ENCODE measurements at regions not wholly inside any gene's neighbourhood (a gene's known extent, or its start where the extent isn't known, plus 50 kb on each side); places are given as distances from the start of the nearest gene placed in this dataset.
"Not testable (repeated sequence)": the region's sequence is repeated elsewhere in the genome, so short reads cannot be mapped to it uniquely, and the experiment has no call there.

DNA sequence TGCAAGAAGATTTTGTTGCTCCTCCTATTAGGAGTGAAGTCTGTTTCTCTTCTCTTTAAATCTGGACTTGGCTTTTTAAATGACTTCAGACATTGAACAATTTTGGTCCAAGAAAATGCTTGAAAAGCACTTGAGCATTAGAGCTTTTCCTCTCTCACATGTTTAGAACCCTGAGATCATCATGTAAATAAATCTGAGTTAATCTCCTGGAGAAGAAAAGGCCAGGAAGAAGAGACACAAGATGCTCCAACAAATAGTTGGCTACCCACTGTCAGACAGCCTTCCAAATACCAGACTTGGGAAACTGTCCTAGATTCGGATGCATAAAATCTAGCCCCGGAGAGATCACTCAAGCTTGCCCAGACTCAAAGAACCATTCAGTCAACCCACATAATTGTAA, 1353.1 kb upstream of the ADGRL4 start:
- FAIRE-seq, result no peak

DNA sequence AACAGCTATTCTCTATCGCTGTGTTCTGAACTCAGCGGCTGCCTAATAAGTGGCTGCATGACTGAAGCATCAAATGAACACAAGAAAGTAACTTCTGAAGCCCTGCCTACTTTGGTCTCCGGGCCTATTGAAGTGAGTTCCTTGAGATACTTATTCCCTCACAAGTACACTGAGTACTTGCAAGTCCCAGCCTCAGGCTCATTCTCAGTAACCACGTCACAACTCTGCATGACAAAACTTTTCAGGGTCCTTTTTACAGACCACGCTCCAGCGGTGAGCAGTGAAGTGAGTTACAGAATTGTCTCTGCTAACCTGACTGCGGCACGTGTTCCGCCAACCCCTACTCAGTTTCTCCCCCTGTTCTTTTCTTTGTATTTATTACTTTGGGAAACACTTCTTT, 1342.7 kb upstream of the ADGRL4 start:
- FAIRE-seq, result no peak

DNA sequence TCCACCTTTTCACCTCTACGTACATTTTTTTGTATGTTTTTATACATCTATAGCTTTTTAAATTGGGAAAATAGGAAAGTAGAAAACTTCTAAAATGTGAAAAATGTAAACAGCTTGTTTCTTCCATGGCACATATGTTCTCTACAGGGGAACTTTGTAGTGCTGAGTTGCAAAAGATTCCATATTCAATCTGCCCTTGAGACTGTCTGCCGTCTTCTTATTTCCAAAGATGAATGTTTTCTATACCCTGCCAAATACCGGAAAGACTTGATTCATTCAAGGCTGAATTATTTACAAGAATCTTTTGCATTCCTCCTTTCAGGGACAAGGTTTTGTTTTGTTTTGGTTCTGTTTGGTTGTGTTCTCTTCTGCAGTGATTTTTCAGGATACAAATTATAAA, 1334.5 kb upstream of the ADGRL4 start:
- FAIRE-seq, result no peak

DNA sequence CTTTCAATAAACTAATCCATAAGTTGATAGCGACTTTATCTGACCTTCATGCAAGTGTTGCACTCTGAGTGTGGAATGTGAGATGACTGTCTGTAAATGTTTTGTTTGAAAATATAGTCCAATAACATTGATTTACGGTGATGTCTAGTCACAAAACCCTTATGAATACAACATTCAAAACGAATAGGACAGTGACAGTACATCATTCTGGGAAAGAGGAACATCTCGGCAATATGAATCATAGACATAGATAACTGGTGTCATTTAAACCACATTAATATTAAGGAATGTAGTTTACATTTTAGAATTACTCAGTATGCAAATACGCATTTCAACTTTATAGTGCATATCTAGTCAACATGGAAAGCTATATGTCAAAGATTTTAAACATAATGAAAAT, 1311.6 kb upstream of the ADGRL4 start:
- FAIRE-seq, result no peak

DNA sequence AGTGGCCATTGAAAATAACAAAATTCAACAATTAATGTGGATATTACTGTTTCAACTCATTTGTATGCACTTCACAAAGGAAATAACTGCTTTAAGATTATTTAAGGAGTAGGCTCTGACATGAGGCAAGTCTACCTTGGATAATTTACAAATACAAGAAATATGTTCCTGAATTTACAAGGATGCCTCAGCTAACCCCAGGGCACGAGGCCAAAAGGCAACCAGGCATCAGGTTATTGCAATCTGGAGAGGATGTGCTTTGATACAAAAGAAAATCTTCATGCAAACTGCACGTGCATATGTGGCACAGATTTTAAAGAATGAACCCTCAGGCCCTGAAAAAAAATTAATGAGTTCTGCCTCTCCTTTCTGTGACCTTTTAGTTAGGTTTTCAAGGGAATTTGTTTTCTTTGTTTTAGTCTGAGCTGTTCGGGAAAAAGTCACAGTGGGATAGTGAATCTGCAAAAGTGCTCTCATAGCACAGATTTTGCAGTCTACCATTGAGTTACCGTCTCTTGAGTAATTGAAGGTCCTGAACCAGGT, 1304.2 kb upstream of the ADGRL4 start:
- FAIRE-seq, result no peak

DNA sequence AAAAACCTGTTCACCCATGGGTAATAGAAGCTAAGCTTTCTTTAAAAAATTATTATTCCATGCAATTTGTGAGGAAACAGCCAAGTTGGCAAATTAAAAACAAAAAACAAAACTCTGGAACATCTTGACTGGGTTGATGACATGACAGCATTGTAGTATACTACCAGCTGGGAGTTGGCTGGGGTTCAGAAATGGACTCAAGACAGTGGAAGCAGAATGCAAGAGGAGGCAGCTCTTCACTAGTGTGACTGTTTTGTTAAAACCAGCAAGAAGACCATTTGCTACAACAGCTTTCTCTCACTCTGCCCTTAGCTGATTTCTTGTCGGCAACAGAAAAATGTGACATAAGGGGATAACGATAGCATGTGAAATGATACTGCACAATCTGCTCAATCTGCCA, 1298.9 kb upstream of the ADGRL4 start:
- no peak for FAIRE-seq

DNA sequence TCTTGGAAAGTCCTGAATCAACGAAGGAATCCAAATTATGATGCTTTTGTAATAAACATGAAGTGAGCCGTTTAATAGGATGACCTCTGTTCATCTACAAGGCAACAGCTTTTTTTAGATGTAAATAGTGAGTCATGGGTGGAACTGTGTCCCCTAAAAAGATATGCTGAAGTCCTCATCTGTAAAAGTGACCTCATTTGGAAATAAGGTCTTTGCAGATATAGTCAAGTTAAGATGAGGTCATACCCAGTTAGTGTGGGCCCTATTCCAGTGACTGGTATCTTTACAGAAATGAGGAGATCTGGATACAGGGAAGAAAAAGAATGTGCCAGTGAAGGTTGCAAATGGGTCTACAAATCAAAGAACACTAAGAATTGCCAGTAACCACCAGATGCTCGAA, 1287.3 kb upstream of the ADGRL4 start:
- FAIRE-seq, result no peak

DNA sequence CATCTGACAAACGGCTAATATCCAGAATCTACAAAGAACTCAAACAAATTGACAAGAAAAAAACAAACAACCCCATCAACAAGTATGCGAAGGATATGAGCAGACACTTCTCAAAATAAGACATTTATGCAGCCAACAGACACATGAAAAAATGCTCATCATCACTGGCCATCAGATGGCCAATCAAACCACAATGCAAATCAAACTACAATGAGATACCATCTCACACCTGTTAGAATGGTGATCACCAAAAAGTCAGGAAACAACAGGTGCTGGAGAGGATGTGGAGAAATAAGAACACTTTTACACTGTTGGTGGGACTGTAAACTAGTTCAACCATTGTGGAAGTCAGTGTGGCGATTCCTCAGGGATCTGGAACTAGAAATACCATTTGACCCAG, 1282.2 kb upstream of the ADGRL4 start:
- FAIRE-seq, result not testable (repeated sequence)

DNA sequence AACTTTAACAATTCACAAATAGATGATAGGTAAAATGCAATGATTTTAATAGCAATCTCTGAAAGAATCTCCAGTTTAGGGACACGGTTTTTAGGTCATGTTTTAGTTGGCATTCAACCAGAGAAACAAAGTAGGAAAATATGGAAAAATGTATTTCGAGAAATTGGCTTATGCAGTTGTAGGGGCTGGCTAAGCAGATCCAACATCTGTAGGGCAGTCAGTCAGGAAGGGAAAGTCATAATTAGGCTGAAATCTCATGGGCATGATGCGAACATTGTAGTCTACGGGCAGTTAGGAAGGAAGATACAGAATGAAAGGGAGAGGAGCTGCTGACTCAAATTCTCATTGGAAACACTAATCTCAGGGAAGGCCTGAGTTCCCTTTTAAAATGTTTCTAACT, 1276.0 kb upstream of the ADGRL4 start:
- no peak for FAIRE-seq

DNA sequence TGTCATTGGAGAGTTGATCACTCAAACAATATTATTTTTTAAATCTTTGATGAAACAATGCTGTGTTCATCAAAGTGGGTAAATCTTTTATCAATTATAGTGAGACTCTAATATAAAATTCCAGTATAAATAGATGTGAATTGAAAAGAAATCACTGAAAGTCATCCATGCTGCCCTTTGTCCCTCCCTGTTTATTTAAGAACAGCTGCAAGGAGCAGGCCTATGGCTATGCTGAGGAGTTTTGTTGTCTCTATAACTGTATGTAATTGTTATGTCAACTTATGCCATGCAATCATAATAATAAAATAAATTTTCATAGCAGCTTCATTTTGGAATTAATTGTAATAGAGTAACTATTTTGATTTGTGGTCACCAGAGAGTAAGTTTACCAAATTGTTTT, 1272.4 kb upstream of the ADGRL4 start:
- FAIRE-seq, result no peak

DNA sequence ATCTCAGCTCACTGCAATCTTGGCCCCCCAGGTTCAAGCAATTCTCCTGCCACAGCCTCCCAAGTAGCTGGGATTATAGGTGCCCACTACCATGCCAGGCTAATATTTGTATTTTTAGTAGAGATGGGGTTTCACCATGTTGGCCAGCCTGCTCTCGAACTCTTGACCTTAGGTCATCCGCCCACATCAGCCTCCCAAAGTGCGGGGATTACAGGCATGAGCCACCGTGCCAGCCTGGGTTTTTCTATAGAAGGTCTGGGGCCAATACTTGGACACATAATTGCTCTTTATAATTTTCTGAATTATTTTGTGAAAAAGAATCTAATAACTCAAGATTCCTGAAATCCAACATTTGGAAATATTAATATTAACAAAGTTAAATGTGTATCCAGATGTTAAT, 1267.7 kb upstream of the ADGRL4 start:
- FAIRE-seq, result no peak

DNA sequence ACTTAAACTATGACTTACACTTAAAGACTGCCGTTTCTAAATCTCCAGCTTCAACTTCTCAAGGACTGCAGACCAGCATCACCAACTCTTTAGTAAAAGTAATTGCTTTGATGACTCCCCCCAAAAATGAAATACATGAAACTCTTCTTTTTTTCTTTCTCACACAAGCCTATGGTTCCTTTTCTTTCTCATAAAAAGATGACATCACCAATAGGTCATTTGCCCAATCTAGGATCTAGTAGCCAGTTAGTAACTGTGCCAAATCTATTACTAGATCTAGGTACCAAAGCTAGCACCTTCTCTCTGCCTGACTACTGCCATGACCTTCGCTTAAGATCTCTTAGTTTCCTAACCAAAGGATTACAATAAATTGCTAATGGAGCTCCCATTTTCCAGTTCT, 1266.0 kb upstream of the ADGRL4 start:
- no peak for FAIRE-seq

DNA sequence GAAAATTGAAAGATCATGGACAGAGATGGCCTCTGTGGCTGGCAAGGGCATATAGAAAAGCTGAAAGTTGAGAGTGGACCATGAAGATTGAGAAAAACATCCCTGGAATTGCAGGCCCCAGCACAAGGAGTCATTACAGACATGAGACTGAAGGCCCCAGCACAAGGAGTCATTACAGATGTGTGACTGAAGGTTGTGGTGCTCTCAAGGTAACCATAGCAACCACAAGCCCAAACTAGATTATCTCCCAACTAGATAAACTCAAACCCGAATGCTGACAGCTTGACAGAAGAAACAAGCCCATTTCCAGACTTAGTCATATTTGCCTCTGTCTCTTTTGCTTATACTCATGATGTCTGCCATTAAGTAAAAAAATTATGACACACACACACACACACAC, 1252.1 kb upstream of the ADGRL4 start:
- no peak for FAIRE-seq

DNA sequence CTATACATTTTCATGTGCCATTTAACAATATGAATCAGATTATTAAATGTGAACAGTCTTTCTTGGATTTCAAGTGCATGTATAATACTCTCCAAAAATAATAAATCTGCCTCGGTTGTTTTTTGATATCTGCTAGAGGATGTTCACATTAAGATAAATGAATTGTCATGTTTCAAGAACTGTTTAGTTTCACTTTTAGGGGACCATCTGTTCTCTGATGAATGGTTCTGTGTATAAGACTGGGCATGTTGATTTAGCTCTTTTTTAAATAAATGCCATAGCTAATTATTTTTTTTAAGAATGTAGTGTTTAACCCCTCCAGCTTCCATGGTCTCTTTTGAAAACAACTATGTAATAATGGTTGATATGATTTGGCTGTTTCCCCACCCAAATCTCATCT, 1245.1 kb upstream of the ADGRL4 start:
- no peak for FAIRE-seq

DNA sequence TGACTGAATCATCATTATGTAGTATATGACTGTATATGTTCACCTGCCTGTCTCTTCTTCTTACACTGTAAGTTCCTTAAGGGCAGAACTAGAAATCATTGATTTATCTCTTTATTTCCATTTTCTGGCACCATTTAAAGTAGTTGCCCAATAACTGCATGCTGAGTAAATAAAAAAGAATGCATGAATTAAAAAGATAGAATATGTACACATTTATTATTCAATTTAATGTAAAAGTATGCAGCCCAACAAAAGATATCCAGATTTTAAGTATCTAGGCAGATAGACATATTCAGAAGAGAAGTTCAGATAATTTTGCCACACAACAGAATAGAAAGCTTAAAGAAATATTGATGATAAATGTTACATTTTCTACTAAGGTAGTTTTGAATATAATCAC, 1244.6 kb upstream of the ADGRL4 start:
- no peak for FAIRE-seq

DNA sequence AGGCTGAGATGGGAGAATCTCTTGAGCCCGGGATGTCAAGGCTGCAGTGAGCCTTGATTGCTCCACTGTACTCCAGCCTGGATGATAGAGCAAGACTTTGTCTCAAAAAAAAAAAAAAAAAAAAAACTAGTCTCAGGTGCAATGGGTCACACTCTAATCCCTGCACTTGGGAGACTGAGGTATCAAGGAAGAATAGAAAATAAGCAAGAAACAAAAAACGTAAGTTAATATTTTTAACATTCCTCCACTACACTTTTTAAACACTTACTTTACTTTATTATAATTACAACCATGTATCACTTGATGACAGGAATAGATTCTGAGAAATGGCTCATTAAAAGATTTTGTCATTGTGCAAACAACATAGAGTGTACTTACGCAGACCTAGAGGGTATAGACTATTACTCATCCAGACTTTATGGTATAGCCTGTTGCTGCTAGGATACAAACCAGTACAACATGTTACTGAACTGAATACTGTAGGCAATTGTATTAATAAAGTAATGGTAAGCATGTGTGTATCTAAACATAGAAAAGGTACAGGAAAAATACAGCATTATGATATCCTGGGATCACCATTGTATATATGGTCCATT, 1244.1 kb upstream of the ADGRL4 start:
- FAIRE-seq, result no peak

DNA sequence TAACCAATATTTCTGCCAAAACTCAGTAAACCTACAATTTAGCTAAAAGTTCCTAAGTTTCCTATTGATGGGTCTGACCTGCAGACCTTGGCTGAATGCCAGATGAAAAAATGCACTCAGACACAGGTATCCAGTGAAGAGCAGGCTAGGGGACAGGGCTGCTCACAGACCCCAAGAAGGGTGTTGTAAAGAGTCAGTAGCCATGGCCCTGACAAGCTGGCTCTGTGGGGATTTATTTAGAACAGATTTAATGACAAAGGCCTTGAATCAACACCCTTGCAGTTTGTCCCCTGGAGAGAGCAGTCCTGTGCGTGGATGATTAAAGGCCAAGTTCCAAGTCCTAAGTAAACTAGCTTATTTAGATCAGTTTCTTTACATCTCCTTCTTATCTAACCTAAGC, 1243.2 kb upstream of the ADGRL4 start:
- no peak for FAIRE-seq

DNA sequence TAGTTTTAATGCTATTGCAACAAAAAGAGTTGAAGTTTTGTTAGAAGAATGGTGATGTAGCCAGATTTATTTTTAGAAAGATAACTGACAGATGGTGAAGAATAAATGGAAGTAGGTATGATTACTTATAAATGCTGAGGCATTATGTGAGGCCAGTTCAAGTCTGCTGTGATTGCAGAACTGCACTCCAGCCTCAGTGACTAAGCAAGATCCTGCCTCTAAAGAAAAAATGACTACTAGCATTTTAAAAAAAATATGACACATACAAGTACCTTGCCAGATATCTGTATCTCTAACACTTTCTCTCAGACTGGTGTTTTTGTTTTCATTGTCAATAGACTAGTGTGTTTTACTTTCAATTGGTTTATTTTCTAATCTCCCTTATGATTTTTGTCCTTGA, 1242.4 kb upstream of the ADGRL4 start:
- no peak for FAIRE-seq

DNA sequence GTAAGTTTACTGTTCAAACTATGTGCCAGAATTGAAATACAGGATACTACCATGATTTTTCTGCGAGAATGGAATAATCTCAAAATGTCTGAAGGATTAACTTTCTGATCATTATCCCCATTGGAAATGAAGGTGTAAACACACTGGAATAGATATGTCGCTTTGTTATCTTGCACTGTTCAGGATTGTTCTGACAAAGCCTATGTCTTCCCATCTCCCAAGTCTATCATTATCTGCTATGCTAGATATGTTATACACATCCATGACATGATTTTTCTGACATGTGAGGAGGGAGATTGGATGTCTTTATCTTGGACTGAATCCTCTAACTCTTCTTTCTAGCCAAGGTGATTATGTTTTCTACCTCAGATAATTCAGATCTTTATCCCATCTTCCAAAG, 1239.3 kb upstream of the ADGRL4 start:
- no peak for FAIRE-seq

DNA sequence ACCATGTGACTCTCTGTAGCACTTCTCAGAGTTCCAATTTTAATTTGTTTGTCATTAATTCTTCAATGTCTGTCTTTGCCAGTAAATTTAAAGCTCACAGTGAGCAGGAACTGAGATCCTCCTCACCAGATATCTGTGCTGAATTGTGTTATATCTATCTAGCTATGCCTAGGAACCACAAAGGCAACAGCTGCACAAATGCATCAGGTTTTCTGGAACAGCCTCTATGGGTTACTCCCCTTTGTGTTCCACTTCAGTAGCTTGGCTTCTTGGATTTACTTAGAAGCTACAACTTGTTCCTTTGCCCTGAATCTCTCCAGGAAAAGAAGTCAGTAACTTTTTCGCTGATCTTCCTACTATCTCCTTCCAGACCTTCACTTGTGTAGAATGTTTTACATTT, 1237.8 kb upstream of the ADGRL4 start:
- FAIRE-seq, result no peak

DNA sequence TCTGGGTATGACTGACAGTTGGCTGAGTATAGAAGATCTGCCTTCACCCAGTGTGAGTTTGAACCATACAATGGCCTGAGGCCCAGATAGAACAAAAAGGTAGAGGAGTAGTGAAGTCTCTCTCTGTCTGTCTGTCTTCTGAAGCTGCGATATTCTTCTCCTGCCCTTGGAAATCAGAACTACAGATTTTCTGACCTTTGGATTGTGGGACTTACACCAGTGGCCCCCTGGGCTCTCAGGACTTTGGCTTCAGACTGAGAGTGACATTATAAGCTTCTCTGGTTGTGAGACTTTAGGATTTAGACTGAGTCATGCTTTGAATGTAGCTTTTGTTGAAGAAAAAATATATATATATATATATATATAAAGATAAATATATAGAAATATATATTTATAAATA, 1235.0 kb upstream of the ADGRL4 start:
- no peak for FAIRE-seq

DNA sequence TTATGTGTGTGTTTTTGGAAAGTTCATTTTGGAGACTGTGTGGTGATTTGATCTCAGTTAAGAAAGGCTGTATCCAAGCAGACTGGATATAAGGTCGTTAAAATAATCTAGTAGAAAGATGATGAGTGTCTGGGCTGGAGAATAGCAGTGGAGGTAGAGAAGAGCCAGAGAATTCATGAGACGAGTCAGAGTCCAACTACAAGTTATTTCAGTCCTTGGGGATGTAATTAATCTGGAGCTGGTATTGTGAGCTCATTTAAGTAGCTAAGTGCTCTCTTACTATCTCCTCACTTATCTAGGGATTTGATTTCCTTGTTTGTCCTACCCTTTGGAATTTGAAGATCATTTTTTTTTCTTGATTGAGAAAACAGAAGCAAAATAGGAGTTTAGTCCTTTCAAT, 1219.0 kb upstream of the ADGRL4 start:
- FAIRE-seq, result no peak

DNA sequence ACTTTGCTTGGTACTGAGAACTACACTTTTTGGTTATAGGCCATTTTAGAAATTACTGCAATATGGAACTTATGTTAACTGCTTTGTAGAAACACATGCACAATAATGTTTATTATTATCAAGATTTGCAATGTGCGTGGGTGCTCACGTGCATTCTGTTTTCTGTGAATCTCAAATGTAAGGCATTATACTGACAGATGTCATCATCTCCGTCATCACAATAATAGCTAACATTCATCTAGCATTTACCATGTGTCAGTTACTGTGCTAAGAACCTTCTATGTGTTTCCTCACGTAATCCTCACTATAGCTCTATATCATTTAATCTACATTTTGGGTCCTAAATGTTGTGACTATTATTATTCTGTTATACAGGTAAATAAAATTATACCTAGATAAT, 1214.8 kb upstream of the ADGRL4 start:
- no peak for FAIRE-seq

DNA sequence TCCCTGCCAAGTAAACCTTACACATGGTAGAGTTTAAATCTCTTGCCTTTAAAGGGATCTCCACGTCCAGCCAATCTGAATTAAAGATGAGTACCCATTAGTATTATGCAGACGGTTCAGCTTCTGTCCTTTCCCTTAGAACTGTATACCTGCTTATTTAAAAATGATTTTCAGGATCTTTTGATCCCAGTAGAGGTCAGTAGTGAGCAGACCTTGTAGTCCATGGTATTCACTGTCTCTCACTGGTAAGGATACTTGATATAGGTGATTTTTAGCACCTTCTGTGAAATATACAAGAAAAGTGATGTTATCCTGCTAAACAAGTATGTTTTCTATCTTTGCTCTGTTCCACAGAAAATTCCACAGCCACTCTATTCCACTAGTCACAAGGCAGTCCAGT, 1211.6 kb upstream of the ADGRL4 start:
- peak; percentile 62 for FAIRE-seq

DNA sequence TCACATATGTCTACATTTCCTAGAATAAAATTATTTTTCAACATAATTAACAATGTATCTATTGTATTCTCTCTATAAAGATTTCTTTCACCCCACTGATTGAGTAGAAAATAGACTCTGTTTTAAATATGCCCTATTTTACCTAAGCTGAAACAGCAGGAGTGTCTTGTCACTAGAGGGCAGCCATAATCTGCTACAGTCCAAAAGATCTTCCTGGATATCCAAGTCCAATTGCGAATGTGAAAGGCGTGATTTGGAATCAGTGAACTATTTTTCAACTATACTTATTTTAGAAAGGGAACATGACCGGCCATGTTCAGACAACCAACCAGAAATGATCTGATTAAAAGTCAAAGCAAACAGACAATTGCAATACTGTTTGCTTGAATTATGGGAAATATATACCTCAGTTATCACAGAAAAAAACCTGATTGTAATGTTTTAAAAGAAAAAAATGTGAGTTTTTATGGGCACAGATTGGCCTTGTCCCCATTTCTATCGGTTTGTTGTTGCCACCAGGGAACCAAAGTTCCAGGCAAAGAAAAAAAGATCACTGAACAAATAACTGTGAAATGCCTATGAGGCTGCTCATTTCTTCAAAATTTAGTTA, 1211.0 kb upstream of the ADGRL4 start:
- FAIRE-seq, result peak; percentile 89

Data from A204.1 (cell line).